HG03095 (cell line): ENCODE measurements at regions not wholly inside any gene's neighbourhood (a gene's known extent, or its start where the extent isn't known, plus 50 kb on each side); places are given as distances from the start of the nearest gene placed in this dataset.

Source experiments
- ATAC-seq: cut with Tn5 transposase; IDR thresholded peaks from one replicate; pipeline ENCODE4 v1.9.1; 2021; ENCODE audit warnings: moderate library complexity; ENCODE audit not compliant: unreplicated experiment

DNA sequence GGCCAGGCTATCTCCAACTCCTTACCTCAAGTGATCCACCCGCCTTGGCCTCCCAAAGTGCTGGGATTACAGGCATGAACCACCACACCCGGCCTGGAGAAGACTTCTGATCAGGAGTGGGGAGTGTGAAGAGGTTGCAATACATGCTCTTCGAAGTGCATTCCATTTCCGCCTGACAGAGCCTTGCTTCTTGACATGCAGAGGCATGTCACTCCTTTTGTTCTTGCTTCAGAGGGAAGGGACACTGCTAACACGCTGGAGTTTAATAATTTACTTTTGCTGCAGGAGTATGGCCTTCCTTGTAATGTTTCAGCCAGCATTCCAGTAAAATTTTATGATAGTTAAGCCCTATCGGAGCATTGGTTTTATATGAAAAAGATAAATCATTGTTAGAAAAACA is 74.9 kb downstream of the SLC25A47 start:
- no peak for ATAC-seq

DNA sequence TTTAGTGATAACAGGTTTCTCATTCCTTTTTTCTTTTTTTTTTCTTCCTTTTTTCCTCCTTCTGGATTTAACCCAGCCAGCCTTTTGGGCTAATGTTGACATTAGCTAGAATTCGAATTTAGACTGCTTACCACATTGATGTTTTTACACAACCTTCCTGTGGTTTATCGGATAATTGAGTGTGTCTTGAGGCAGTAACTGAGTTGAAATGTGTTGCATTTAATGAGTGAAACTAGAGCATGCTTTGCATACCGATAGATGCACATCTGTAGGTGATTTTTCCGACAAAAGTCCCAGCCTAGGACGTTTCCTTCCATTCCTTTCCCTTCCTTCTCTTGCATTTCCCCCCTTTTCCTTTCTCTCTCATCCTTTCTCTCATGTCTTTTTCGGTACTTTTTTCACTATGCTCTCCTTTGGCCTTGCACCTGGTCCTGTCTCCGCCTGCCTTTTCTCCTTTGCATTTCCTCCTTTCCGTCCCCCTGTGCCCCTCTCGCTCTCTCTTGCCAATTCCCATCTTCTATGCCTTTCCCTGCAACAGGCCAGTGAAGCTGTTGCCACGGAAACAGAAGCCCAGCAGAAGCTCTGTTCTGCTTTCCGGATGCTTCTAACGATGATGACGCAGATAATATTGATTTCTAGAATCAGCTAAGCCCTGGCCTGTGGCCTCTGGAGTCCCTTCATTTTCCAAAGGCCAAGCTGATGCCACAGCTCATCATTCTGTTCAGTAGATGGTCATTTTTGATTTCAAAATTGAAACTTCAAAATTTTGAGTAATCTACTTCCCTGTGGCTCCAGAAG is 76.1 kb downstream of the SLC25A47 start:
- no peak for ATAC-seq

DNA sequence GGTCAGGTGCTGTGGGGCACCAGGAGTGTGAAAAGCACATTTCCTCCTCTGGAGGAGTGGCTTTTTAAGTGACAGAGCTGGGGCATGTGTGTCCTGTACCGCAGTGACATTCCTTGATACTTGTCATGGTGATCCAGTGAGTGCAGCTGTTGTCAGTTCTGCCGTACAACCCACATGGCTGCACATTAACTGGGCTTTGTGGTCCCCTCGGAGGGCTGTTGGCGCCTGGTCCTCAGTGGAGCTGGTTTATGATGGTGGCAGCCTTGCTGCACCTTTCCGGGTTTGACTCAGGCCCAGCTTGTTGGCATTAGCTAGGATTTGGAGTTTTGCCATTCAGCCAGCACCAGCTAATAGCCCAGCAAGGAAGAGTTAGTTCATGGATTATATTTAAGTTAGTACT is 77.0 kb downstream of the SLC25A47 start:
- ATAC-seq = no peak

DNA sequence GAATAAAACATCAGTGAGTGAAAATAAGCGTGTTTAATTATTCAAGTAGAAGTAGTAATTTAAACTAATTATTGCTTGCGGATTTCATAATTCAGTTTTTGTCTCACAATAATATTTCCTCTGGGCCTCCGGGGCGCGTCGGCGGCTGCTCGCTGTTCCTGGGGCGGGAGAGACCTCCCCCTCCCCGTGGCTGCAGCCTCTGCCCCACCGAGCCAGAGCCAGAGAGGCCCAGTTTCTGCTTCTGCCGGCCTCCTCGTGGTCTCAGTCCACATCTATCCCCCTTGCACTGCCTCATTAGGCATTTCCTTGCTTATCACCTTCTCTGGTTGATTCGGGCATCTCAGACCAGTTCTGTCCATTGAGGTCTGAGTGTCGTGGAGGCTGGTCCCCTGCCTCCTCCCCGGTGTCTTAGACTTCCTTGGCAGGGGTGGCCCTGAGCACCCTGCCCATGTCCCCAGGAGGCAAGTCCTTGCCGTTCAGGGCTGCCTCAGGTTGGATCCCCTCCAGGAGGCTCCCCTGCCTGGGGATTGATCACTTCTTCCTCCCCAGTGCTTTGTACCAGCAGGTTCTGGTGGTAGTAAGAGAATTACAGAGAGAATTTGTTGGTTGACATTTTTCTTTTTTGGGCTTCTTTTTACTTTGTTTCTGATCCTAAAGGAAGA is 78.0 kb downstream of the SLC25A47 start:
- no peak for ATAC-seq

DNA sequence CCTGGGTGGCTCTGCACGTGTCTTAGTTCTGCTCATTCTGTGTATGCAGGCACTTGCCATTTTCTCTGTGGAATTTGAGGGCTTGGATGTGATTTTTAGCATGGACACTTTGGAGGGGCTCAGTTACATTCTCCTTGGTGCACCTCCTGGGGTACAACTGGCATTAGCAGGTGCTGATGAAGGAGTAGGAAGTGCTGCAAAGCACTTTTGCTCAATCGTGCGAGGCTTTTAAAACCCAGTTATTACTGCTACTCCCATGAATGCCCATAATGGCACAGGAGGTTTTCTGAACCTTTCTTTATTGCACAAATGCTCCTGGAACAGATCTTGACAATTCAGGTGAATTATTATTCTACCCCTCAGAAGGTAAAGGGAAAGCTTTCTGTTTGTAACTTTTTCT is 78.7 kb downstream of the SLC25A47 start:
- no peak for ATAC-seq

DNA sequence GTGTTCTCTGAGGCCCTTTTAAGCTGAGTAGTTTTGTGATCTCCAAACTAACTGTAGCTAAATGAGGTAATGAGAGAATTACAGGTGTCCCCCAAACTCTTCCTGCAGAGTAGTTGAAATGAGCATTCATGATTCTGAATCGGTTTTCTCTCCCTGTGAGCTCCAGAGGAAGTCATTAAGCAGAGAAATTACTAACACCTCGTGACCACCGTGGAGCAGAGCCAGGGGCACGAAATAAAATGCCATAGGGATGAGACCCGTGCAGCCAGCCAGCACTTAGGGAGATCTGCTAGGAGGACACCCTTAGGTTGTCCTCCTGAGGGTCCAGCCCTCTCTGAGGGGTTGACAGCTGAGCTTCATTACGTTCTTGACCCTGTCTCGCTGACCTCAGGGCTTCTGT is 79.5 kb downstream of the SLC25A47 start:
- no peak for ATAC-seq

DNA sequence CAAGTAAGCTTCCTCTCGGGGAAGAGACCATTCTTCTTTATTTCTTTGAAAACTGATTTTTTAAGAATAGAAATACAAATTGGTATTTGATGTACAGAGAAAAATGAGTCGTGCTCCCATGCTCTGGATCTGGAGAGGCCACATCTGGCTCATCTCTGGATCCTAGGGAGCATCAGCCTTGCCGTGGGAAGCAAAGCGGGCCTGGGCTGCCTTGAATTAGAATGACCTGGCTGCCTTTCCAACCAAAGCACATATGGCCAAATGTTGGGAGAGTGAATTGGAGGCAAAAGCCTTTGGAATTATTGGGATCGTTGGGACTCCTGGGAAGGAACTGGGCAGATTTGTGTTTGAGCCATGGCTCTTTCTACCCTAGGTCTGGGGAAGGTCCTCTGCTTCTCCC is 80.0 kb downstream of the SLC25A47 start:
- ATAC-seq = no peak

DNA sequence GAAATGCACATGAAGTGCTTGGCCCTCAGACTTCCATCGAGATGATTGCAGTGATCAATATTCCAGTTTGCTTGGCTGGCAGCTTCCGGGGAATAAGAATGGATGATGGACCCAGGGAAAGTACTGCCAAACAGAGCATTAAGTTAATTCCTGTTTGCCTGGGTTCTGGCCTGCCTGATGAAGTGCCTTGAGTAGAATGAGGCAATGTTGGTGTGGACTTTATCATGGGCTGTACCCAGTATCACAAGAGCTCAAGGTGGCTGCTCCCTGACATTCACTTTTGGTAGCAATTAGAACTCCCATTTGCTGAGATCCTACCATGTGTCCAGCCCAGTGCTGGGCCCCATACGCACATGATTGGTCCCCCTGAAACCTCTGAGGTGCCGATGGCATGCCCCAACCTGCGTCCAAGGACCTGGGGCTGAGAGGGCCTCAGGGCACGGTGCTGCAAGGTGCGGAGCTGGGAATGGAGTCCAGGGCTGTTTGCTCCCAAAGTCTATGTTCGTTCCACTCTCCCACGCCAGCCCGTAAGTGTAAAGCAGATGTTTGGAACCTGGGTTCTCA is 80.7 kb downstream of the SLC25A47 start:
- no peak for ATAC-seq

DNA sequence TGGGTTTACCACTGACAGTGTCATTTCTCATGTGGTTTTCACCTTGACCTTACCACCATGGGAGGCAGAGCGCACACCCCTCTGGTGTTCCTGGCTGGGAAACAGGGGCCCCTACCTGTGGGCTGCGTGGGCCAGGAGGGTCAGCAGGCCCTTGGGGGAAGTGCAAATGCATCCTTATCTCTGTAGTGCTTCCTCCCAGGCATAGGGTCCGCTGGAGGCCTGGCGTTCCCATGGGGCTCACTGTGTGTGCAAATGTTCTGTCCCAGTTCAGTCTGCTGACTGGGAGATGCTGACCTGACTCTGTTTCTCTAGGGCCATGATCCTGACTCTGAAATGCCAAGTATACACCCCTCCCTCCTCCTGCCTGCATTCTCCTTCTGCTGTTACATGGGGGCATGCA is 81.3 kb downstream of the SLC25A47 start:
- no peak for ATAC-seq

DNA sequence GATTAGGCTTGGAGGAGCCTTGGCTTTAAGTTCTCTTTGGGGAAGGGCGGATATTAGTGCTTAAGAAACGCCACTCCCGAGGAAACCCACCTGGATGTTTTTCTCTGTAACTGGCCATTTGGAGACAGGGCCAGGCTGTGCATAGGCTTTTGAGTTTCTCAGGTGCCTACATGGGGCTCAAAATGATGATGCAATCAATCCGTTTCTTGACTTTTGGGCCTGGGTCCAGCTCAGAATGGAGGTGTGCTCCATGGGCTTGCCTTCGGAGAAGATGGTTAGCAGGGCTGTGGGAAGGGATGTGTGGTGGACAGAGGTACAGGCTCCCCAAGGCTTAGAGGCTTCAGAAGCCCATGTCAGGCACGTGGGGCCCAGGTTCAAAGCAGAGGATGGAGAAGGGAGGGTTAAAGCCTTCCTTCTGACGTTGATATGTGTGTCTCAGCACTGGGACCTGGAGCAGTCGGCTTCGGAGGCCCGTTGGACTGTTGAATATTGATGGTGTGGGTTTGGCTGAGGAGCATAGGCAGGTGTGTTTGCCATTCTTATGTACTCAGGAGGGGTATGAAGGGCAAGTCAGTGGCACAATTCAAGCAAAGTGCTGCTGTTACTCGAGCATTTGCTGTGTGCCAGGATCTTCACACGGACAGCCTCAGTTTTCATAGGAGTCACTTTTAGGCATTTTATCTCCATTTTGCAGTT is 82.8 kb downstream of the SLC25A47 start:
- ATAC-seq = no peak

DNA sequence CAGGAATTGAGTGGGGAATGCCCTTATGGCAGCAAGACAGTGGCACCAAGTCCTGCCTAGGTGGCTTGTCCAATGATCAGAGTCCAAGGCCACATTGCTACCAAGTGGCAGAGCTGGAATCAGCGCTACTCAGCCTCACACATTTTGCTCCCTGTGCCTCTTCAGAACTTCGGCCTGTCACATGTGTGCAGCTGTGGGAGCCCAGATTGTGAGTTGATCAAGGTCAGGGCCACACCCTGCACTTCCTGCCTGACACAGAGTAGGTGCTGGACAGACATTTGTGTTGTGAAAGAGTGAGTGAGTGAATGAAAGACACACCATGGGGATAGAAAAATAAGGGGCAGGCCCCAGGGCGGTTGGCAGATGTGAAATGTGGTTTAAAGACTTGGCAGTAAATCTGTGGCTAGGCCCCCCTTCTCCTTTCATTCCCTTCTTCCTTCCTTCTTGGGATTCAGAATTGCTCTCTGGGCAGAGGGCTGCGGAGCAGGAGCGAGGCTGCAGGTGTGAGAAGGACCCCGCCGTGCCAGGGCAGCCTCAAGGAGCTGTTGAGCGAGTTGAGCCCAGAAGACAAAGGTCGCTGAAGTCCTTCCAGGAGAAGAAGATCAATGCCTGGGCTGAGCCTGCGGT is 83.5 kb downstream of the SLC25A47 start:
- ATAC-seq = no peak

DNA sequence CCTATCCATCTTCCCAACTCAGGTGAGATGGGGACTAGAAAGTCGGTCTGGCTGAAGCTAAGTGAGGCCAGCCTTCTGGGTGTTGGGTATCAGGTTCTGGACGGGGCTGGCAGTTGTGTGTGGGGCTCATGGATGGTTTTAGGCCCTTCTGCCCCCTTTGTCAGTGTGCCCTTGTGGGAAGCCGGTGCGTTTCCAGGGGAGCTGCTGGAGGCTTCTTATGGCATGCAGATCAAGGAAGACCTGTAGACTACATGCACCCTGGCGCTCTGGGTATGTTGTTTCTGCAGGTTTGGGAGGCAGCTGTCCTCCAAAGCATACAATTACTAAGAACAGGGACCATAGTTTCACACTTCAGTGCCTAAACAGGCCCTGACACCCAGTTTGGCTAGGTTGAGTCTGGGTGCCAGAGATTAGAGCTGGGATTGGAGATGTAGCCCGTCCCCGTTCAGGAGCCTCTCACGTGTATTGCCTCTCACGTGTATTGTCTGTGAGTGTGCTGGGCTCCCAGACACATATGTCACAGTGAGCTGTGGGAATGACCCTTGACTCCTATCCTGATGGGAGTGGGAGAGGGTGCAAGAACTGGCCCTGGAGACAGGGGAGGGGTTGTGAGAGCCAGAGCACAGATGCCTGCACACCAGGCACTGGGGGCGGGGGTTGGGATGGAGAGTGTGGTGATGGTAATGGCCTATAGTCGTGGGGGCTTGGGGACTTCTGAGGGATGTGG is 84.4 kb downstream of the SLC25A47 start:
- no peak for ATAC-seq

DNA sequence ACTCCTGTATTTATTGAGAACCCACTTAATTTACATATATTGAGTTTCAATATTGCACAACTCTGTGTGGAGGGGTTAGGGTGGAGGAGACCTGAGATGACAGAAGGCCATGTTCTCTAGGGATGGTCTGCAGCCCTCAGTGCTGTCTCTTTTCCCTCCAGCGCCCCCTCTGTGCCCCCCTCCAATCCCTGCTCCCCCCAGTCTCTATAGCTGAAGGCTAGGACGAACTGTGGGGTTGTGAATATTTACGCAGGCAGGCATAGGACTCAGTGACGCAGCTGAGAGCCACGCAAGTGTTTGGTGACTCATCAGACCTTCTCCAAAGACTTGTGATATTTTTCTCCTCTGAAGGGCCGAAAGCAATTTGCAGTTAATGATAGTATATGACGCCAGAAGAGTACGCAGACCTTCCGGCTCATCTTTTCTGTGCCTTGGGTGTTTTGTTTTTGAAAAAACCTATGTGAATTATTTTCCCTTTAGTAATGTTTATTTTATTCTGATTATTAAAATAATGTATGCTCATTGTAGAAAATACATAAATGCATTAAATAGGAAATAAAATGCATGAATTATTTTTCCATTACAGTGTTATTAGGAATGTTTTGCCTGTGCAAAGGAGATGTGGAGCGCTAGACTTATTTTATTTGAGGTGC is 85.3 kb downstream of the SLC25A47 start:
- no peak for ATAC-seq

DNA sequence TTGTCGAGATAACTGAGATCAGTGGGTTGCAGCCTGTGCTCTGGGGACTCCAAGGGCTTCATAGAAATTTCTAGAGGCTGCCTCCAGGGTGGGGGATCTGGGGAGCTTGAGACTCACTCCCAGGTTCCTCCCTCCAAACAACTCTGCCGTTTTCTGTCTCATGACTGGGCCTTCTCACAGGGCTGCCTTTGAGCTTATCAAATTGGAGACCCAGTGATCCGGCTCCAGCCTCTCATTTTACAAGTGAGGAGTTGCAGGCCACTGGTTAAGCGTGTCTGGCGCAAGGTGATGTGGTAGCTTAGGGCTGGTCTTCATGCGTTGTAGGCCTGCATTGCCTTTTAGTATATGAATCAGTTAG is 85.8 kb downstream of the SLC25A47 start:
- ATAC-seq = no peak

DNA sequence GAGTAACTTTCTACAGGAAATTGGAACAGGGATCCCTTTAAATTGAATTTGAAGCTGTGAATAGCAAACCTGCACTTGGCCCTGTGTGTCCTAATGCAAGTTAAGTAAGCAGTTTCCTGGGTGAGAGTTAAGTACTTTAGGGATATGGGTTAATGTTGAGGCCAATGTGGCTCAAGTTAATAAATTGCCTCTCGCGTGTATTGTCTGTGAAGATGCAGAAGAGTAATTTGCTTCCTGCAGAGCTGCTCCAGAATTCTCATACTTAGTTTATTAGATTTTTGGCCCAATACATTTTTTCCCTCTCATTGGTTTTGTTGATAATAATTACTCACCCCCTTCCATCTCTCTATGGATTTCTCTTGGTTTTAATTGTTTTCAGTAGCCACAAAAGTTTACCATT is 86.5 kb downstream of the SLC25A47 start:
- ATAC-seq = no peak

DNA sequence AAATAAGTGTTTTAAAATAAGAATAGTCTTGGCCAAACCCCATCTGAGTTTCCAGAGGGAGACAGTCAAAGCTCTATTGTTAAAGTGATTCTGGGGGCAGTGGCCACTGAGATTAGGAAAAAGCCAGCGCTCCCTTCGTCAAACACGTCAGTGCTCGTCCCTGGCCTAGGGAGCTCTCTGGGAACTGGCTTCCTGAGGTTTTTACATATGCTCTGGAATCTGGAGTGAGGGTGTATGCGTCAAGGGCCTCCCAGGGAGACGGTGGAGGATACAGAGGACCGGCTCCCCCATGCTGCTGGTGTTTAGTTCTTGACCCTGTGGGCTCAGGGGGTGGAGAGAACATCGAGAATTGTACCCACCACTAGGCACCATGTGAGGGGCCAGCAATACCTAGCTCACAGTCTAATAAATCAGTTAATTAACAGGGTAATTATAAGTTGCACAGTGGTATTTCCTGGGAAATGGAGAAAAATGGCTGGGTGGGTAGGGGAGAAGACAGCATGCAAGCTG is 87.0 kb downstream of the SLC25A47 start:
- no peak for ATAC-seq

DNA sequence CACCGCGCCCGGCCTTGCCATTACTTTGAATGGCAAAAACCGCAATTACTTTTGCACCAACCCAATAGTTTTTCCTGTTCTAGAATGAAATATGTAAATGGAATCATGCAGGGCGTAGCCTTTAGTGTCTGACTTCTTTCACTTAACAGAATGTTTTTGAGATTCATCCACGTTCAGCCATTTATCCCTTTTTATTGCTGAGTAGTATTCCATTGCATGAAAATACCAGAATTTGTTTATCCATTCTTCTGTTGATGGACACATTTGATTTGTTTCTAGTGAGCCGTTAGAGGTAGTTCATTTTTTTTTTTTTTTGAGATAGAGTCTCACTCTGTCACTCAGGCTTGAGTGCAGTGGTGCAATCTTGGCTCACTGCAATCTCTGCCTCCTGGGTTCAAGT is 90.6 kb downstream of the SLC25A47 start:
- ATAC-seq = no peak

DNA sequence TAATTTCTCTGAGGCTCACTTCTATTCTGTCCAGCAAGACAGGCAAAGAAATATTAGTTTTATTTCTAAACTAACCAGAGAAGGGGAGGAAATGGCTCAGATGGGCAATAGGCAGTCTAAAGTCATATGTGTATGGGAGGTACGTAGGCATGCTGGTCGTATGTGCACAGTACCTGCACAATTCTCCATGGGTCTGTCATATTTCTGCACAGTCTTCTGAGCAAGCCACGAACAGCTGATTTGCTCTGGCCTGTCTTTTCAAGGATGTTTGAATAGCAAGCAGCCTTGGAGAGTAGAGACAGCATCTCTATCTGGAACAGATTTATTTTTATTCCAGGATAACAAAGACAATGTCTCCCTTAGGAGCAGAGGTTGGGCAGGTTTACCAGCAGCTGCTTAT is 92.1 kb downstream of the SLC25A47 start:
- no peak for ATAC-seq

DNA sequence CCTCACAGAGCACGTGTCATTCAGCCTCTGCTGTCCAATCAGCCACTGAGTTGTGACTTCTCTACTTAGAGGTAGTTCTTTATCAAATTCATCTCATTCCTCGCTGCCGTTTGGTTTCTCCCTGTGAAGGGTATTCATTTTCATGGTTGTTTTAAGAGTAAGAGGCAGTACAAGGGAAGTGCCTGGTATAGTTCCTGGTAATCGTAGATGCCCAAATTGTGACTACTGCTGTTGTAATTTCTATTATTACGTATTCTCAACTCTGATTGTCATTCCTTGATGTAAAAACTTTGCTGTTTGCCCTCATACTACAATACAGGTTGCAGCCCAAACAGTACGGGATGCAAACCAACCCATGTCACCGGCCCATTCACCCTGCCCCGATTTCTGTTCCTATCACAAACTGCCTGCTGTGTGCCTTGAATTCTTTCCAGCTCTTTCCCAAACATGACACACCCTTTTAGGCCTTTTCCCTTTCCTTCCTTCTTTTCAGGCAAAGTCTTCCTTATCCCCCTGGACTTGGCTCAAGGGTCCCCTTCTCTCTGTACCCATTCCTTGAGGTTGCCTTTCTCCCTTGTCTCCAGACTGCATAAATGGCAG is 93.0 kb downstream of the SLC25A47 start:
- ATAC-seq = no peak
